ENCODE measurements at regions not wholly inside any gene's neighbourhood (a gene's known extent, or its start where the extent isn't known, plus 50 kb on each side); places are given as distances from the start of the nearest gene placed in this dataset.
"Not testable (repeated sequence)": the region's sequence is repeated elsewhere in the genome, so short reads cannot be mapped to it uniquely, and the experiment has no call there.

GRCh38 chr12:8403834-8404233 is 51.9 kb upstream of the CLEC6A start:
- H3K27ac Mint-ChIP-seq, result not testable (repeated sequence)

GRCh38 chr12:8404341-8404740 is 51.4 kb upstream of the CLEC6A start:
- not testable (repeated sequence) for ATAC-seq (ENCODE audit: low read depth in 2 of 2); DNase-seq; H3K4me3 Mint-ChIP-seq; H3K27ac Mint-ChIP-seq; H3K36me3 Mint-ChIP-seq; H3K9me3 Mint-ChIP-seq; H3K4me1 Mint-ChIP-seq
- peaks cover 8 to 20% (median 17%) of the 10 kb centered on the region in 3 donors for H3K27me3 Mint-ChIP-seq

More at GRCh38 chr12:8403834-8404233, 51.9 kb upstream of the CLEC6A start:
- DNase-seq; H3K4me3 Mint-ChIP-seq; H3K4me1 Mint-ChIP-seq; H3K36me3 Mint-ChIP-seq; H3K9me3 Mint-ChIP-seq; ATAC-seq (ENCODE audit: low read depth in 2 of 2): not testable (repeated sequence)
- H3K27me3 Mint-ChIP-seq, result peaks cover 8 to 21% (median 17%) of the 10 kb centered on the region in 3 donors
